ENCODE measurements at regions not wholly inside any gene's neighbourhood (a gene's known extent, or its start where the extent isn't known, plus 50 kb on each side); places are given as distances from the start of the nearest gene placed in this dataset.

DNA sequence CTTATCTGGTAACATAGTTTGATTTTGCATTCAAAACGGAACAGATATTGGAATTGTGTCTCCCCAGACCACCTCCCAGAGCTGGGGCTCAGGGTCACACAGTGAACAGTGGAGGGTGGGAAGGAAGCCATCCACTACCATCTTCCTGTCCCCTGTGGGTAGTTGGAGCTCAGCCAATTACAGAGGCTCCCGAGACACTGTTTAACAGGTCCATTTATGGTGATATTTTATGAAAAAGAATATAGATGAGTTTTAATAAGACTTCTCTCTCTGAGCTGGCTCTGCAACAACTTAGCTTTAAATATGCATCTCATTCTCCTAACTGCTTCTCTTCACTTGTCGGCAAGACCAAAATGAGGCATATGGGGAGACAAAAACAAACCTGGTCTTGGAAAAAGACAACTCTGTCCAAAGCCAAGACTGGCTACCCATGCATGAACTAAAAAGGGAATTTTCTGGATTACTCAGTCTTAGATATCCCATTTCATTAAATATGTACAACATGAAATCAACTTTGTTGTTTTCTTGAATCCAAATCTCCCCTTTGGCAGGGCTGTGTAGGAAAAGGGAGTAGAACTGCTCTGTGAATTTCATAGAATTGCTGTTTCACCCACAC is 83.8 kb upstream of the HOXC13 start:
- no peaks in the 10 kb centered on the region for H4K20me1 ChIP-seq (replicated peaks; ENCODE audit: control insufficient read depth, extremely low read depth, insufficient read depth, low read length)
- no peak overlapping the region for H2AFZ ChIP-seq (ENCODE audit: low read depth, low read length)
- TF ChIP-seq POLR2AphosphoS5 (IDR thresholded peaks at IDR 0.05; ENCODE audit: insufficient read depth, low read depth, low read length) = no peak
- TF ChIP-seq, protein P1, sequence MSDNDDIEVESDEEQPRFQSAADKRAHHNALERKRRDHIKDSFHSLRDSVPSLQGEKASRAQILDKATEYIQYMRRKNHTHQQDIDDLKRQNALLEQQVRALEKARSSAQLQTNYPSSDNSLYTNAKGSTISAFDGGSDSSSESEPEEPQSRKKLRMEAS (IDR thresholded peaks at IDR 0.05; ENCODE audit: insufficient read depth, insufficient read length) = no peak
- TF ChIP-seq EZH2 (IDR thresholded peaks at IDR 0.05; ENCODE audit: borderline replicate concordance, low read depth, low read length, severe bottlenecking) = no peak
- no peak for TF ChIP-seq JUN (IDR thresholded peaks at IDR 0.05; ENCODE audit: borderline replicate concordance, insufficient read depth, insufficient read length, low read depth)
- TF ChIP-seq, protein P2, sequence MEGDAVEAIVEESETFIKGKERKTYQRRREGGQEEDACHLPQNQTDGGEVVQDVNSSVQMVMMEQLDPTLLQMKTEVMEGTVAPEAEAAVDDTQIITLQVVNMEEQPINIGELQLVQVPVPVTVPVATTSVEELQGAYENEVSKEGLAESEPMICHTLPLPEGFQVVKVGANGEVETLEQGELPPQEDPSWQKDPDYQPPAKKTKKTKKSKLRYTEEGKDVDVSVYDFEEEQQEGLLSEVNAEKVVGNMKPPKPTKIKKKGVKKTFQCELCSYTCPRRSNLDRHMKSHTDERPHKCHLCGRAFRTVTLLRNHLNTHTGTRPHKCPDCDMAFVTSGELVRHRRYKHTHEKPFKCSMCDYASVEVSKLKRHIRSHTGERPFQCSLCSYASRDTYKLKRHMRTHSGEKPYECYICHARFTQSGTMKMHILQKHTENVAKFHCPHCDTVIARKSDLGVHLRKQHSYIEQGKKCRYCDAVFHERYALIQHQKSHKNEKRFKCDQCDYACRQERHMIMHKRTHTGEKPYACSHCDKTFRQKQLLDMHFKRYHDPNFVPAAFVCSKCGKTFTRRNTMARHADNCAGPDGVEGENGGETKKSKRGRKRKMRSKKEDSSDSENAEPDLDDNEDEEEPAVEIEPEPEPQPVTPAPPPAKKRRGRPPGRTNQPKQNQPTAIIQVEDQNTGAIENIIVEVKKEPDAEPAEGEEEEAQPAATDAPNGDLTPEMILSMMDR (IDR thresholded peaks at IDR 0.05; ENCODE audit: extremely low read depth in 1 of 2, insufficient read depth in 1 of 2, low read depth in 1 of 2, low read length in 2 of 2) = no peak
- TF ChIP-seq MYC (IDR thresholded peaks at IDR 0.05; ENCODE audit: low read depth, low read length) = no peak
- no peak for TF ChIP-seq FOS (IDR thresholded peaks at IDR 0.05; ENCODE audit: borderline replicate concordance, insufficient read depth, low read length)
- no peak for TF ChIP-seq GATA2 (IDR thresholded peaks at IDR 0.05; ENCODE audit: insufficient read depth, insufficient read length, low read depth, low read length)
- no peak for TF ChIP-seq POLR2A (IDR thresholded peaks at IDR 0.05; ENCODE audit: low read depth, low read length)
- no peak for DNase-seq (ENCODE audit: low read depth, low spot score)
- no peaks in the 10 kb centered on the region for H3K4me1 ChIP-seq (ENCODE audit: control insufficient read depth, extremely low read depth, insufficient read depth, low read length)
- BruUV-seq (replicated peaks) = no TSS peak
- no peaks in the 10 kb centered on the region for H3K9me3 ChIP-seq (replicated peaks; ENCODE audit: control insufficient read depth, insufficient read depth, low read length)
- H3K27me3 ChIP-seq (ENCODE audit: control insufficient read depth in 2 of 2, insufficient read depth in 2 of 2, low read length in 2 of 2) = peaks cover 0 to 13% of the 10 kb centered on the region in 2 experiments
- CTCF ChIA-PET = no interaction called here
- no peak overlapping the region for H3K4me2 ChIP-seq (ENCODE audit: insufficient read depth, low read length)
- no peak overlapping the region for H3K4me3 ChIP-seq (replicated peaks in 1 of 3; ENCODE audit: insufficient read depth in 1 of 3, low read depth in 1 of 3, low read length in 3 of 3)
- no peak overlapping the region for H3K27ac ChIP-seq (ENCODE audit: insufficient read depth, low read depth, low read length)
- no peaks in the 10 kb centered on the region for H3K36me3 ChIP-seq (ENCODE audit: control insufficient read depth in 2 of 2, extremely low read depth in 1 of 2, insufficient read depth in 2 of 2, low read length in 2 of 2)
- H3K79me2 ChIP-seq (ENCODE audit: control insufficient read depth, insufficient read depth, low read length) = no peaks in the 10 kb centered on the region
- no peak overlapping the region for H3K9ac ChIP-seq (replicated peaks; ENCODE audit: extremely low read depth, insufficient read depth, low read length)
- FAIRE-seq = no peak
- intact Hi-C loops (cut with micrococcal nuclease) (no loop called here), dilution Hi-C loops (cut with MboI; ENCODE audit: extremely low pct_ligation_motif_present, low sequenced_read_pairs) (no loop called here)
- no peaks in the 10 kb centered on the region for H3K9me1 ChIP-seq (replicated peaks; ENCODE audit: control insufficient read depth, extremely low read depth, insufficient read depth, low read length)
- POLR2A ChIA-PET = no interaction called here
